Heart left ventricle (tissue), 16 donors: ENCODE measurements at regions not wholly inside any gene's neighbourhood (a gene's known extent, or its start where the extent isn't known, plus 50 kb on each side); places are given as distances from the start of the nearest gene placed in this dataset.

ENCODE experiments used
- ATAC-seq, 4 donors: fragments of 200-7000 bp; cut with Tn5 transposase; one replicate each; pipeline ENCODE4 v1.9.1; 2020 to 2022; ENCODE audit warnings: moderate library complexity in 4 of 4, mild to moderate bottlenecking in 3 of 4, moderate number of reproducible peaks in 1 of 4
- DNase-seq, 5 donors: peaks; one replicate each; pipeline ENCODE4 v3.0.0-alpha.2; 2020
- H3K27ac ChIP-seq, 12 donors: fragments of 200-600 bp; sonication (generic) in 4 of 12; one replicate each; pipeline versions ENCODE4 v1.5.0 to v1.8.0; 2016 to 2022; ENCODE audit warnings: mild to moderate bottlenecking in 2 of 12
- H3K27me3 ChIP-seq, 9 donors: fragments of 200-600 bp; sonication (generic) in 2 of 9; one replicate each; pipeline versions ENCODE4 v1.5.1 to v1.8.0; 2016 to 2022; ENCODE audit warnings: mild to moderate bottlenecking in 3 of 9
- H3K36me3 ChIP-seq, 9 donors: fragments of 200-600 bp; sonication (generic) in 2 of 9; one replicate each; pipeline versions ENCODE4 v1.5.0 to v1.8.0; 2018 to 2022; ENCODE audit warnings: mild to moderate bottlenecking in 2 of 9
- H3K4me1 ChIP-seq, 12 donors: fragments of 200-600 bp; sonication (generic) in 4 of 12; one replicate each; pipeline versions ENCODE4 v1.5.0 to v1.8.0; 2016 to 2022; ENCODE audit warnings: mild to moderate bottlenecking in 3 of 12
- H3K4me3 ChIP-seq, 12 donors: fragments of 200-600 bp; sonication (generic) in 4 of 12; one replicate each; pipeline versions ENCODE4 v1.5.0 to v1.8.0; 2017 to 2022; ENCODE audit warnings: mild to moderate bottlenecking in 9 of 12, moderate library complexity in 4 of 12
- H3K9me3 ChIP-seq, 12 donors: fragments of 200-600 bp; sonication (generic) in 4 of 12; one replicate each; pipeline versions ENCODE4 v1.5.0 to v1.8.0; 2016 to 2022; ENCODE audit warnings: mild to moderate bottlenecking in 1 of 12
- CTCF ChIP-seq, 12 donors: fragments of 200-600 bp; sonication (generic) in 4 of 12; IDR thresholded peaks; one replicate each; pipeline versions ENCODE4 v1.5.0 to v1.8.0; 2018 to 2022; ENCODE audit warnings: antibody characterized with exemption in 12 of 12, mild to moderate bottlenecking in 5 of 12
- POLR2A ChIP-seq, 2 donors: fragments of 450-650 bp; IDR thresholded peaks; one replicate each; pipeline ENCODE4 v1.6.1; 2017; ENCODE audit warnings: antibody characterized with exemption in 2 of 2, mild to moderate bottlenecking in 2 of 2, moderate library complexity in 2 of 2
- WGBS, 4 donors: extraction: QIAGEN DNeasy Blood & Tissue Kit in 2 of 4; methylation state at CpG; one replicate each; pipeline versions ENCODE4 v1.1.5 to v1.1.7; 2013 to 2018; 5-methylcytosine and 5-hydroxymethylcytosine counted together
- intact Hi-C, 10 donors: fragments of 100-400 bp; cut with DNase I; formaldehyde crosslinking; loops; one replicate each; pipeline versions ENCODE4 v1.11.1 to v1.14.2; 2022
- donor health status: ischemic (EF 13 %, LVEDD 7.1; RV severe dilation, severe dysfunction).
- donor health status: healthy with polysubstance abuse.
- donor health status: DM: no; HTN: yes; CAD: no.
- donor health status: DM: no; HTN: no; CAD: no.
- donor health status: ischemic (EF 25% LVEDD 6.9; RV normal size, moderate dysfunction).
- donor health status: ischemic (EF 25% LVEDD 5.7; RV mildly dilated, moderate dysfunction).
- donor health status: healthy.
- donor health status: DM: yes; HTN: yes; CAD: no.
- donor health status: ischemic (EF 35%, LVEDD 5.7; RV mildly dilated, moderate dysfunction).
- donor health status: nonischemic (EF 11% LVEDD 7.7; RV severe dilation, severe dysfunction).
- donor health status: DM: yes; HTN: yes; CAD: no.
- donor health status: PGD.
- donor health status: ischemic (EF 29% LVEDD 5.4; RV normal size, mild dysfunction).
- donor health status: nonischemic (EF 23%, LVEDD 6.1; RV moderate dilation, normal function).

- H3K36me3 ChIP-seq = no peaks in the 10 kb centered on the region
- H3K4me1 ChIP-seq = peaks cover 0 to 55% (median 23%) of the 10 kb centered on the region in 12 donors
- intact Hi-C loops = no loop called here
- H3K4me3 ChIP-seq = no peak overlapping the region
- WGBS, 4 donors = 50 to 59% (median 54%) methylated on average over 6 of the region's 6 CpGs
- no peaks in the 10 kb centered on the region for H3K27me3 ChIP-seq
- TF ChIP-seq POLR2A (IDR thresholded peaks at IDR 0.05) = no peak
- no peak for TF ChIP-seq CTCF (IDR thresholded peaks at IDR 0.05)
- DNase-seq = no peak
- H3K27ac ChIP-seq = peak overlapping the region in 1 of 12 donors; percentile 27
- ATAC-seq = no peak
- H3K9me3 ChIP-seq = no peaks in the 10 kb centered on the region
These were observed 77.0 kb upstream of the STOX2 start for GRCh38 chr4:183828125-183828524.

GRCh38 chr4:183828839-183829238, 76.3 kb upstream of the STOX2 start:
- no peak overlapping the region for H3K4me3 ChIP-seq
- intact Hi-C loops = no loop called here
- no peaks in the 10 kb centered on the region for H3K27me3 ChIP-seq
- 81 to 90% (median 88%) methylated on average over 3 of the region's 3 CpGs for WGBS, 4 donors
- no peak for ATAC-seq
- no peaks in the 10 kb centered on the region for H3K9me3 ChIP-seq
- no peak for DNase-seq
- peak overlapping the region in 1 of 12 donors; percentile 4 for H3K27ac ChIP-seq
- peaks cover 0 to 55% (median 23%) of the 10 kb centered on the region in 12 donors for H3K4me1 ChIP-seq
- H3K36me3 ChIP-seq = no peaks in the 10 kb centered on the region
- TF ChIP-seq CTCF (IDR thresholded peaks at IDR 0.05) = no peak
- TF ChIP-seq POLR2A (IDR thresholded peaks at IDR 0.05) = no peak

GRCh38 chr4:183830438-183830985, 74.6 kb upstream of the STOX2 start:
- H3K9me3 ChIP-seq = no peaks in the 10 kb centered on the region
- H3K27ac ChIP-seq = peak overlapping the region in 10 of 12 donors; percentile 8 to 69 (median 44)

GRCh38 chr4:183831026-183831446, 74.1 kb upstream of the STOX2 start:
- ATAC-seq = peak; percentile 56 to 78 (median 68)
- Histone ChIP-seq H3K27me3 (no peaks in the 10 kb centered on the region), H3K4me3 (no peak overlapping the region), H3K9me3 (no peaks in the 10 kb centered on the region), H3K4me1 (peaks cover 0 to 55% (median 23%) of the 10 kb centered on the region in 12 donors), H3K27ac (peak overlapping the region in 10 of 12 donors; percentile 8 to 69 (median 44)), H3K36me3 (no peaks in the 10 kb centered on the region)
- TF ChIP-seq POLR2A (IDR thresholded peaks at IDR 0.05) (no peak), CTCF (IDR thresholded peaks at IDR 0.05) (no peak)
- intact Hi-C loops = loop anchor here in 4 of 10 donors (2.0 to 10.0 kb wide), 4 partner anchors 34 to 154 kb away; no protein-coding TSS in a partner anchor
- 41 to 57% (median 48%) methylated on average over 8 to 9 of the region's 9 CpGs for whole genome bisulfite sequencing, 4 donors
- DNase-seq = peak in 3 of 5 donors; percentile 37 to 55 (median 49)

More at GRCh38 chr4:183830438-183830985, 74.6 kb upstream of the STOX2 start:
- intact Hi-C loops = loop anchor here in 4 of 10 donors (2.0 to 10.0 kb wide), 4 partner anchors 33 to 154 kb away; no protein-coding TSS in a partner anchor
- ATAC-seq (peak in 3 of 4 donors; percentile 21 to 38 (median 23)), DNase-seq (no peak)
- Histone ChIP-seq H3K4me1 (peaks cover 0 to 55% (median 23%) of the 10 kb centered on the region in 12 donors), H3K27me3 (no peaks in the 10 kb centered on the region), H3K36me3 (no peaks in the 10 kb centered on the region), H3K4me3 (no peak overlapping the region)
- no peak for TF ChIP-seq POLR2A (IDR thresholded peaks at IDR 0.05)
- 18 to 32% (median 22%) methylated on average over 2 of the region's 2 CpGs for WGBS, 4 donors
